ENCODE measurements at regions not wholly inside any gene's neighbourhood (a gene's known extent, or its start where the extent isn't known, plus 50 kb on each side); places are given as distances from the start of the nearest gene placed in this dataset.

DNA sequence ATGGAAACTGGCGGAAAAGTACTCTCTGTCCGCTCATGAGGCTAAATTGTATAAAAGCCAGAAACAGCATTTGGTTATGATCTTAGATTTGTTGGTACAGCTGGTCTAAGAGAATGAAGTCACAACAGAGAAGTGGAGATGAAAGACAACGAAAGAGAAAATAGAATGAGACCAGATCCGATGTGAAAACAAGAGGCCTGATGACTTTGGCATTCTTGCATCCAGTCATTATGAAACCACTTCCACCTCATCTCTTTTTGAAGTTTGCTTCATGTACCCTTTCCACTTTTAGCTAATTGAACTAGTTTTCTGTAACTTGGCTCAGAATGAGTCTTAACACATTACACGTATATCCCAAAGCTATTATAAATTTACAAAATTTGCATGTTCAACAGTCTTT lies 1431.7 kb downstream of the LRRC4C start:
- no peaks in the 10 kb centered on the region for H3K36me3 ChIP-seq (ENCODE audit: control insufficient read depth in 2 of 4, insufficient read depth in 4 of 4, low read length in 3 of 4)
- no peak for FAIRE-seq
- H3K56ac ChIP-seq (replicated peaks; ENCODE audit: insufficient read length, low read depth, low read length), result no peak overlapping the region
- CTCF ChIA-PET (ENCODE audit: partially characterized antibody), result interaction anchor here (1.1 kb wide), 1 partner anchor 266 kb away, joined by 3 read pairs; no protein-coding TSS in a partner anchor
- no peak overlapping the region for H3K23ac ChIP-seq (ENCODE audit: insufficient read length)
- H2BK20ac ChIP-seq (ENCODE audit: low read length), result no peak overlapping the region
- H3K9me3 ChIP-seq (ENCODE audit: insufficient read depth in 2 of 2, low read depth in 1 of 2, low read length in 1 of 2), result no peaks in the 10 kb centered on the region
- peak overlapping the region; percentile 88; the same call in 1 of the 2 replicates for H2AFZ ChIP-seq (ENCODE audit: low read length)
- H4K8ac ChIP-seq (ENCODE audit: extremely low read depth, insufficient read depth, low read length), result no peak overlapping the region
- no peak for DNase-seq (ENCODE audit: low read depth in 1 of 2, low spot score in 2 of 2)
- H3K27me3 ChIP-seq (replicated peaks in 1 of 4; ENCODE audit: control insufficient read depth in 3 of 4, extremely low read depth in 1 of 4, insufficient read depth in 3 of 4, low read length in 3 of 4), result no peaks in the 10 kb centered on the region
- H2BK120ac ChIP-seq (replicated peaks; ENCODE audit: low read depth, low read length), result no peak overlapping the region
- no peak overlapping the region for H2BK15ac ChIP-seq (ENCODE audit: low read length)
- H2AK5ac ChIP-seq (ENCODE audit: low read depth, low read length), result no peak overlapping the region
- no peak overlapping the region for H4K91ac ChIP-seq (replicated peaks; ENCODE audit: insufficient read length, low read length)
- H3K79me2 ChIP-seq (ENCODE audit: control insufficient read depth in 1 of 2, insufficient read depth in 2 of 2, low read length in 2 of 2), result no peaks in the 10 kb centered on the region
- H3K18ac ChIP-seq (ENCODE audit: extremely low read depth, low read length), result no peak overlapping the region
- TF ChIP-seq, protein P1, sequence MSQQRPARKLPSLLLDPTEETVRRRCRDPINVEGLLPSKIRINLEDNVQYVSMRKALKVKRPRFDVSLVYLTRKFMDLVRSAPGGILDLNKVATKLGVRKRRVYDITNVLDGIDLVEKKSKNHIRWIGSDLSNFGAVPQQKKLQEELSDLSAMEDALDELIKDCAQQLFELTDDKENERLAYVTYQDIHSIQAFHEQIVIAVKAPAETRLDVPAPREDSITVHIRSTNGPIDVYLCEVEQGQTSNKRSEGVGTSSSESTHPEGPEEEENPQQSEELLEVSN (IDR thresholded peaks at IDR 0.05), result no peak
- TF ChIP-seq TEAD4 (IDR thresholded peaks at IDR 0.05; ENCODE audit: low read depth, low read length), result no peak
- H3K14ac ChIP-seq (ENCODE audit: insufficient read length), result no peak overlapping the region
- no peaks in the 10 kb centered on the region for H3K79me1 ChIP-seq (ENCODE audit: low read depth, low read length)
- H2BK5ac ChIP-seq (ENCODE audit: low read depth, low read length), result no peak overlapping the region
- no peak overlapping the region for H3K4me3 ChIP-seq (ENCODE audit: extremely low read depth in 1 of 4, insufficient read depth in 2 of 4, low read depth in 3 of 4, low read length in 4 of 4)
- WGBS, 2 experiments (ENCODE audit: extremely low coverage in 1 of 2, insufficient coverage in 1 of 2, insufficient read length in 1 of 2, insufficient replicate concordance in 2 of 2, low coverage in 1 of 2, low lambda C conversion rate in 2 of 2, missing lambda C conversion rate in 1 of 2), result 97% methylated on average over 5 of the region's 5 CpGs; no CpG with 5 or more reads in 1 of the 2 experiments
- H3K23me2 ChIP-seq (ENCODE audit: low read depth, low read length), result no peaks in the 10 kb centered on the region
- H3K27ac ChIP-seq (ENCODE audit: low read depth, low read length), result no peak overlapping the region
- 0 out of 7 replicates have a peak, but pooled peaks cover 0 to 2% (median 0%) of the 10 kb centered on the region in 4 experiments for H3K4me1 ChIP-seq (replicated peaks in 1 of 4; ENCODE audit: control insufficient read depth in 3 of 4, insufficient read depth in 4 of 4, low read length in 3 of 4)
- H3K4ac ChIP-seq (replicated peaks; ENCODE audit: insufficient read length, low read depth, low read length), result no peak overlapping the region
- no peaks in the 10 kb centered on the region for H4K20me1 ChIP-seq (replicated peaks in 1 of 2; ENCODE audit: control insufficient read depth in 1 of 2, insufficient read depth in 2 of 2, low read length in 2 of 2)
- POLR2A ChIA-PET (ENCODE audit: partially characterized antibody), result no interaction called here
- H4K5ac ChIP-seq (ENCODE audit: insufficient read length, low read depth, low read length), result no peak overlapping the region
- no peak overlapping the region for H3K9ac ChIP-seq (replicated peaks in 1 of 4; ENCODE audit: extremely low read depth in 1 of 4, low read depth in 3 of 4, low read length in 3 of 4)
- no peak overlapping the region for H2BK12ac ChIP-seq (ENCODE audit: low read depth, low read length)
- no peak overlapping the region for H3K4me2 ChIP-seq (ENCODE audit: insufficient read depth in 1 of 2, low read depth in 2 of 2, low read length in 2 of 2)
